Pancreas (tissue), 10 donors: ENCODE measurements at regions not wholly inside any gene's neighbourhood (a gene's known extent, or its start where the extent isn't known, plus 50 kb on each side); places are given as distances from the start of the nearest gene placed in this dataset.

ENCODE experiments used
- ATAC-seq, 4 donors: fragments of 200-7000 bp; cut with Tn5 transposase; one replicate each; pipeline versions ENCODE4 v1.8.0 to v1.9.1; 2020; ENCODE audit warnings: mild to moderate bottlenecking in 4 of 4, moderate library complexity in 4 of 4
- DNase-seq, 6 donors: peaks; one replicate each; pipeline ENCODE4 v3.0.0-alpha.2; 2020
- FAIRE-seq: peaks from 2 replicates; lab custom pipeline; 2012; peaks lifted over from hg19 to GRCh38; lab: Jason Lieb, UNC
- H3K27ac ChIP-seq, 4 donors: fragments of 200-600 bp; sonication (generic); 1 replicate in 3 of 4; 2 replicates in 1 of 4; pipeline versions ENCODE4 v1.5.0 to v1.8.0; 2020
- H3K27me3 ChIP-seq, 4 donors: fragments of 200-600 bp; one replicate each; pipeline ENCODE4 v1.8.0; 2021
- H3K36me3 ChIP-seq, 3 donors: fragments of 200-600 bp; sonication (generic) in 1 of 3; one replicate each; pipeline versions ENCODE4 v1.5.0 to v1.8.0; 2020 to 2021
- H3K4me1 ChIP-seq, 3 donors: fragments of 200-600 bp; one replicate each; pipeline ENCODE4 v1.8.0; 2021
- H3K4me3 ChIP-seq, 4 donors: fragments of 200-600 bp; sonication (generic) in 2 of 4; one replicate each; pipeline versions ENCODE4 v1.5.0 to v1.8.0; 2020 to 2021
- H3K9me3 ChIP-seq, 4 donors: fragments of 200-600 bp; one replicate each; pipeline ENCODE4 v1.8.0; 2021
- CTCF ChIP-seq, 4 donors: fragments of 200-600 bp; sonication (generic) in 3 of 4; IDR thresholded peaks; one replicate each; pipeline versions ENCODE4 v1.5.0 to v1.8.0; 2021; ENCODE audit warnings: antibody characterized with exemption in 4 of 4
- WGBS, 2 donors: extraction: QIAGEN DNeasy Blood & Tissue Kit; methylation state at CpG; one replicate each; pipeline ENCODE4 v1.1.7; 2013; 5-methylcytosine and 5-hydroxymethylcytosine counted together
- intact Hi-C, 3 donors: fragments of 100-400 bp; cut with DNase I; formaldehyde crosslinking; loops; one replicate each; pipeline versions ENCODE4 v1.11.1 to v1.14.2; 2022
- donor health status: healthy with polysubstance abuse.
- donor health status: DM: no; HTN: no; CAD: no; lungs with moderate emphysema.
- donor health status: DM: no; HTN: no; CAD: no.
- donor health status: control.
- donor health status: control.
- donor health status: Bipolar disorder and iron deficiency.
- donor health status: DM: yes; HTN: yes; CAD: no.
- donor health status: DM: no; HTN: no; CAD: no.
- donor health status: DM: no; HTN: no; CAD: no.
- donor health status: DM: yes; HTN: yes; CAD: no.

- no peak for DNase-seq
- Histone ChIP-seq H3K27ac (no peak overlapping the region), H3K4me3 (no peak overlapping the region), H3K9me3 (no peaks in the 10 kb centered on the region), H3K36me3 (no peaks in the 10 kb centered on the region), H3K27me3 (no peaks in the 10 kb centered on the region), H3K4me1 (no peaks in the 10 kb centered on the region)
- intact Hi-C loops = no loop called here
- ATAC-seq = no peak
- FAIRE-seq = no peak
- WGBS, 2 donors = 70 to 76% methylated on average over 6 of the region's 6 CpGs
- no peak for TF ChIP-seq CTCF (IDR thresholded peaks at IDR 0.05)
Measured at GRCh38 chr10:118481871-118482270, 113.6 kb downstream of the PRLHR start.

- no peak for FAIRE-seq
- Histone ChIP-seq H3K9me3 (no peaks in the 10 kb centered on the region), H3K36me3 (no peaks in the 10 kb centered on the region), H3K27me3 (peaks cover 0 to 3% (median 0%) of the 10 kb centered on the region in 4 donors), H3K27ac (no peak overlapping the region), H3K4me3 (no peak overlapping the region), H3K4me1 (no peaks in the 10 kb centered on the region)
- WGBS, 2 donors = 62 to 72% methylated on average over 6 of the region's 6 CpGs
- DNase-seq = no peak
- intact Hi-C loops = no loop called here
- ATAC-seq = no peak
- no peak for TF ChIP-seq CTCF (IDR thresholded peaks at IDR 0.05)
Measured at GRCh38 chr10:118475214-118475613, 120.2 kb downstream of the PRLHR start.

GRCh38 chr10:118474111-118474510 is 121.3 kb downstream of the PRLHR start:
- 85 to 91% methylated on average over 6 of the region's 6 CpGs for WGBS, 2 donors
- Histone ChIP-seq H3K4me1 (no peaks in the 10 kb centered on the region), H3K9me3 (no peaks in the 10 kb centered on the region), H3K4me3 (no peak overlapping the region), H3K27me3 (peaks cover 0 to 3% (median 0%) of the 10 kb centered on the region in 4 donors), H3K27ac (no peak overlapping the region), H3K36me3 (no peaks in the 10 kb centered on the region)
- no peak for DNase-seq
- intact Hi-C loops = no loop called here
- no peak for FAIRE-seq
- no peak for ATAC-seq
- TF ChIP-seq CTCF (IDR thresholded peaks at IDR 0.05) = no peak

GRCh38 chr10:118473305-118473960 is 122.0 kb downstream of the PRLHR start:
- no peaks in the 10 kb centered on the region for H3K4me1 ChIP-seq
- H3K27ac ChIP-seq = no peak overlapping the region
- no peak overlapping the region for H3K4me3 ChIP-seq
- H3K27me3 ChIP-seq = peaks cover 0 to 3% (median 0%) of the 10 kb centered on the region in 4 donors
- DNase-seq (no peak), ATAC-seq (no peak), FAIRE-seq (no peak)
- no peak for TF ChIP-seq CTCF (IDR thresholded peaks at IDR 0.05)
- intact Hi-C loops = no loop called here
- no peaks in the 10 kb centered on the region for H3K9me3 ChIP-seq
- H3K36me3 ChIP-seq = no peaks in the 10 kb centered on the region
- WGBS, 2 donors = 40 to 49% methylated on average over 12 of the region's 12 CpGs
